Fibroblast of villous mesenchyme (primary cell): ENCODE measurements at regions not wholly inside any gene's neighbourhood (a gene's known extent, or its start where the extent isn't known, plus 50 kb on each side); places are given as distances from the start of the nearest gene placed in this dataset.
A peak's percentile ranks its signal among the peaks of the same experiment; 100 is the strongest.

Source experiments
- DNase-seq: peaks from one replicate; pipeline ENCODE4 v3.0.0-alpha.2; 2010; ENCODE audit warnings: low read depth
- H3K4me3 ChIP-seq: 2 replicates; pipeline ENCODE4 v1.5.1; 2011; ENCODE audit warnings: low read depth, mild to moderate bottlenecking, low read length
- CTCF ChIP-seq: IDR thresholded peaks from 2 replicates; pipeline ENCODE4 v1.5.1; 2012; ENCODE audit warnings: low read depth, mild to moderate bottlenecking, low read length; ENCODE audit not compliant: insufficient read depth

GRCh38 chr11:113557926-113558325, 82.7 kb upstream of the DRD2 start:
- no peak for DNase-seq
- H3K4me3 ChIP-seq = no peak overlapping the region
- no peak for TF ChIP-seq CTCF

- H3K4me3 ChIP-seq = no peak overlapping the region
- no peak for DNase-seq
- no peak for TF ChIP-seq CTCF
Observed at GRCh38 chr11:113556036-113556435, 80.8 kb upstream of the DRD2 start.

GRCh38 chr11:113555071-113555619, 79.9 kb upstream of the DRD2 start:
- TF ChIP-seq CTCF = no peak
- DNase-seq = no peak
- H3K4me3 ChIP-seq = no peak overlapping the region

- DNase-seq = no peak
- no peak for TF ChIP-seq CTCF
- no peak overlapping the region for H3K4me3 ChIP-seq
Observed at GRCh38 chr11:113554526-113554925, 79.3 kb upstream of the DRD2 start.

GRCh38 chr11:113553915-113554314, 78.7 kb upstream of the DRD2 start:
- no peak for DNase-seq
- no peak for TF ChIP-seq CTCF
- no peak overlapping the region for H3K4me3 ChIP-seq

- DNase-seq = peak; percentile 98
- H3K4me3 ChIP-seq = no peak overlapping the region
- no peak for TF ChIP-seq CTCF
Observed at GRCh38 chr11:113553235-113553634, 78.0 kb upstream of the DRD2 start.

GRCh38 chr11:113552271-113552670, 77.1 kb upstream of the DRD2 start:
- H3K4me3 ChIP-seq = no peak overlapping the region
- DNase-seq = no peak
- no peak for TF ChIP-seq CTCF
